ENCODE measurements at regions not wholly inside any gene's neighbourhood (a gene's known extent, or its start where the extent isn't known, plus 50 kb on each side); places are given as distances from the start of the nearest gene placed in this dataset.
"Not testable (repeated sequence)": the region's sequence is repeated elsewhere in the genome, so short reads cannot be mapped to it uniquely, and the experiment has no call there.

GRCh38 chrX:138191998-138192397, 519.5 kb downstream of the FGF13 start:
- no peaks in the 10 kb centered on the region for H3K36me3 ChIP-seq
- H3K4me1 ChIP-seq = no peaks in the 10 kb centered on the region
- H3K9me3 ChIP-seq = no peaks in the 10 kb centered on the region
- intact Hi-C loops (cut with DNase I) = loop anchor here in 1 of 2 donors (10.0 kb wide), 1 partner anchor 553 kb away; no protein-coding TSS in a partner anchor
- no peaks in the 10 kb centered on the region for H3K27me3 ChIP-seq
- TF ChIP-seq CTCF (IDR thresholded peaks at IDR 0.05) = peak in 1 of 2 donors; percentile 36
- H3K27ac ChIP-seq = no peak overlapping the region
- ATAC-seq (no peak), DNase-seq (peak in 2 of 4 donors; percentile 2 to 28)
- H3K4me3 ChIP-seq = no peak overlapping the region

GRCh38 chrX:138229718-138230117, 481.8 kb downstream of the FGF13 start:
- no peak overlapping the region for H3K4me3 ChIP-seq

GRCh38 chrX:138240266-138240665, 471.3 kb downstream of the FGF13 start:
- Histone ChIP-seq H3K27ac (no peak overlapping the region), H3K36me3 (no peaks in the 10 kb centered on the region), H3K27me3 (no peaks in the 10 kb centered on the region), H3K9me3 (no peaks in the 10 kb centered on the region), H3K4me3 (no peak overlapping the region), H3K4me1 (no peaks in the 10 kb centered on the region)
- no peak for TF ChIP-seq CTCF (IDR thresholded peaks at IDR 0.05)
- intact Hi-C loops (cut with DNase I) = no loop called here
- ATAC-seq (no peak), DNase-seq (no peak)

More at GRCh38 chrX:138229718-138230117, 481.8 kb downstream of the FGF13 start:
- Histone ChIP-seq H3K36me3 (no peaks in the 10 kb centered on the region), H3K4me1 (no peaks in the 10 kb centered on the region), H3K9me3 (no peaks in the 10 kb centered on the region), H3K27ac (no peak overlapping the region), H3K27me3 (no peaks in the 10 kb centered on the region)
- TF ChIP-seq CTCF (IDR thresholded peaks at IDR 0.05) = no peak
- intact Hi-C loops (cut with DNase I) = no loop called here
- no peak for DNase-seq
- no peak for ATAC-seq

- intact Hi-C loops (cut with DNase I) = no loop called here
- Histone ChIP-seq H3K27ac (no peak overlapping the region), H3K36me3 (no peaks in the 10 kb centered on the region), H3K27me3 (no peaks in the 10 kb centered on the region), H3K4me3 (no peak overlapping the region), H3K4me1 (no peaks in the 10 kb centered on the region), H3K9me3 (no peaks in the 10 kb centered on the region)
- TF ChIP-seq CTCF (IDR thresholded peaks at IDR 0.05) = no peak
- DNase-seq (no peak), ATAC-seq (no peak)
These were observed 457.5 kb downstream of the FGF13 start for GRCh38 chrX:138254001-138254400.

- Histone ChIP-seq H3K27ac (no peak overlapping the region), H3K36me3 (no peaks in the 10 kb centered on the region), H3K4me3 (no peak overlapping the region), H3K9me3 (no peaks in the 10 kb centered on the region), H3K4me1 (no peaks in the 10 kb centered on the region), H3K27me3 (no peaks in the 10 kb centered on the region)
- no peak for TF ChIP-seq CTCF (IDR thresholded peaks at IDR 0.05)
- ATAC-seq = no peak
- no peak for DNase-seq
- intact Hi-C loops (cut with DNase I) = no loop called here
These were observed 456.1 kb downstream of the FGF13 start for GRCh38 chrX:138255373-138255772.

GRCh38 chrX:138264095-138264494, 447.4 kb downstream of the FGF13 start:
- H3K27me3 ChIP-seq; H3K4me3 ChIP-seq; intact Hi-C loops (cut with DNase I); H3K27ac ChIP-seq; H3K4me1 ChIP-seq; H3K9me3 ChIP-seq; DNase-seq; ATAC-seq; H3K36me3 ChIP-seq: not testable (repeated sequence)

Measured in left lung (tissue), 4 donors.